ENCODE measurements at regions not wholly inside any gene's neighbourhood (a gene's known extent, or its start where the extent isn't known, plus 50 kb on each side); places are given as distances from the start of the nearest gene placed in this dataset.

DNA sequence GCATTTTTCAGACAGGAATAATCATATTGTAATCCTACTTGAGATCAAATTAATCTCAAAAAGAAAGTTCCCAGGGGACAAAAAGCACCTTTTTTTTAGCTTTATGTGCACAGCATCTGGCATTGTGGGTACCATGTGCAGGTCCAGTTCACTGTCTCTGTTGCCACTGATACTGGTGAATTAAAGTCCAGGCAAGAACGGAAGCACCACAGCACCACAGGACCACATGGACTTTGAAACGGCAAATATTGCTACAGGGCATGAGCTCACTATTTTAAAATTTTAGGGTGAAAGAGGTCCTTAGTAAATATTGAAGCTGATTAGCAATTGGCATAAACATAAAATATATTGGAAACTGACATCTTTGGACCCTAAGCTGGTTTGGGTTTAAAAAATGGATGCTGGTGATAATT lies 709.0 kb downstream of the EPM2A start:
- Histone ChIP-seq H3K4me1 (ENCODE audit: insufficient read depth, insufficient read length) (no peaks in the 10 kb centered on the region), H3K27me3 (ENCODE audit: insufficient read depth, insufficient read length) (no peaks in the 10 kb centered on the region), H3K4me3 (ENCODE audit: insufficient read length, low read depth) (no peak overlapping the region), H3K36me3 (ENCODE audit: insufficient read depth, insufficient read length, low read length) (no peaks in the 10 kb centered on the region), H3K9ac (ENCODE audit: insufficient read length, low read depth) (no peak overlapping the region), H3K9me3 (ENCODE audit: insufficient read depth, low read length) (no peaks in the 10 kb centered on the region)
- TF ChIP-seq ZNF274 (IDR thresholded peaks at IDR 0.05; ENCODE audit: low read depth, low read length) (no peak), SUZ12 (IDR thresholded peaks at IDR 0.05; ENCODE audit: extremely low read depth, insufficient read depth, insufficient read length) (no peak), YY1 (IDR thresholded peaks at IDR 0.05; ENCODE audit: insufficient read depth, insufficient read length) (no peak)
- DNase-seq (ENCODE audit: low read depth, low spot score), result no peak

DNA sequence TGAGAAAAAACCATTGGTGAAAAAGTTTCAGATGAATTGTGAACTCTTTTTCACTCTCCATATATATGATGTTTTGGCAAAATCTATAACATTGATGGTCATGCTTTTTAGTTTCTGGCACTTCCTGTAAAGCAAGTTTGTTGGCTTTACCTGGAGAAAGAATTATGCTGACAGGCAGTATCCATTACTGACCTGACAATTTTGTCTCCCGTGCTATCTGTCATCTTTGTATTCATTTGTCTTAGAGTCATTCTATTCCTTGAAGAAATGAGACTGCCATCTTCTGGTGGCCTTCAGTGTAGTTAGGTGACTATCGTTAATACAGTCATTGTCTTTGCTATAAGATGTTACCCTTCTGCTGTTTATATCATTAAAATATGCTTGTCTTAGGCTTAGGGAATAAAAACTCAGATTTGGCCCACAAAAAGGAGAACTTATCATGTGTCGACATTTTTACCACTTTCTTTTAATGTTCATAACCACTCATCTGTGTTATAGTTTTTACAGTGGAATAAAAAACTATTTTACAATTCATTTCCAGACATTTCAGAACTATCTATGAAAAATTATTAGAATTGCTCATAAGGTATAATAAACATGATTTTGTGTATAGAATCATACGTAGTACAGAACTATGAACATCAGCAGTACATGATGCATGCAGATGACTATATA lies 707.0 kb downstream of the EPM2A start:
- Histone ChIP-seq H3K4me1 (ENCODE audit: insufficient read depth, insufficient read length) (no peaks in the 10 kb centered on the region), H3K36me3 (ENCODE audit: insufficient read depth, insufficient read length, low read length) (no peaks in the 10 kb centered on the region), H3K27me3 (ENCODE audit: insufficient read depth, insufficient read length) (no peaks in the 10 kb centered on the region), H3K4me3 (ENCODE audit: insufficient read length, low read depth) (no peak overlapping the region), H3K9ac (ENCODE audit: insufficient read length, low read depth) (no peak overlapping the region), H3K9me3 (ENCODE audit: insufficient read depth, low read length) (no peaks in the 10 kb centered on the region)
- TF ChIP-seq SUZ12 (IDR thresholded peaks at IDR 0.05; ENCODE audit: extremely low read depth, insufficient read depth, insufficient read length), result no peak
- no peak for TF ChIP-seq YY1 (IDR thresholded peaks at IDR 0.05; ENCODE audit: insufficient read depth, insufficient read length)
- TF ChIP-seq ZNF274 (IDR thresholded peaks at IDR 0.05; ENCODE audit: low read depth, low read length), result no peak
- no peak for DNase-seq (ENCODE audit: low read depth, low spot score)

DNA sequence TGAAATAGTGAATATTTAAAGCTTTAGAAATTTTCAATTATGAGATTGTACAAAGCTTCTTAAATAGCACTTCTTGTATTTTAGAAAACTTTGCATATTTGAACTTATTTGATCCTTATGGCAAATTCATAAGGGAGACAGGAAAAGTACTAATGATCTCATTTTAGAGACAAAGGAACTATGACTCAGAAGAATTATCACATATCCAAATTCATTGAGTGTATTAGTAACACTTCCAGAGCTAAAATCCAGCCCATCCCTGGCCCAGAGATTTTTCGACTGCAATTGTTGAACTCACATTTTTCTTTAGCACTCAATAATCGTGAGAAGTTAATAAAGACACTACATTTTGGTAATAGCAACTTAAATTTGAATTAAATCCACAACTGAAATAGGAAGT lies 704.3 kb downstream of the EPM2A start:
- H3K36me3 ChIP-seq (ENCODE audit: insufficient read depth, insufficient read length, low read length), result no peaks in the 10 kb centered on the region
- H3K4me3 ChIP-seq (ENCODE audit: insufficient read length, low read depth), result no peak overlapping the region
- H3K9me3 ChIP-seq (ENCODE audit: insufficient read depth, low read length), result no peaks in the 10 kb centered on the region
- no peak for TF ChIP-seq YY1 (IDR thresholded peaks at IDR 0.05; ENCODE audit: insufficient read depth, insufficient read length)
- no peak for TF ChIP-seq ZNF274 (IDR thresholded peaks at IDR 0.05; ENCODE audit: low read depth, low read length)
- TF ChIP-seq SUZ12 (IDR thresholded peaks at IDR 0.05; ENCODE audit: extremely low read depth, insufficient read depth, insufficient read length), result no peak
- H3K27me3 ChIP-seq (ENCODE audit: insufficient read depth, insufficient read length), result no peaks in the 10 kb centered on the region
- no peak overlapping the region for H3K9ac ChIP-seq (ENCODE audit: insufficient read length, low read depth)
- no peaks in the 10 kb centered on the region for H3K4me1 ChIP-seq (ENCODE audit: insufficient read depth, insufficient read length)
- no peak for DNase-seq (ENCODE audit: low read depth, low spot score)

DNA sequence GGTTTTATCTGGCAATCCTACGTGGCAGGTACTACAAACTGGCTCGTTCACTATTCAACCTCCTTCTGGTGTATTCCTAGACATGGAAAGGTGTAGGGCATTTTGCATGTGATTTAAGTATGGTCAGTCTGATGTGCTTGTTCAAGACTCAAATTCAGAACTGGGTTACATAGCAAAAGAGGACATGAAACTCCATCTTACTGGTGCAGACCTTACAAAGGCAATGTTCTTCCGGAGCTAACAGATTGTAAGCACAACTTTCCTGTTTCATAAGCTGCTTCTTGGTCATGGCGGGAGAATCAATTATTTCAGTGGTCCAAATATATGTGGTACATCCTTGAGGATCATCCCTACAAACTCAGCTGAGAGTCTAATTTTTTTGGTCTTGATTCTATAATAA lies 703.4 kb downstream of the EPM2A start:
- Histone ChIP-seq H3K36me3 (ENCODE audit: insufficient read depth, insufficient read length, low read length) (no peaks in the 10 kb centered on the region), H3K9ac (ENCODE audit: insufficient read length, low read depth) (no peak overlapping the region), H3K4me1 (ENCODE audit: insufficient read depth, insufficient read length) (no peaks in the 10 kb centered on the region), H3K27me3 (ENCODE audit: insufficient read depth, insufficient read length) (no peaks in the 10 kb centered on the region), H3K4me3 (ENCODE audit: insufficient read length, low read depth) (no peak overlapping the region), H3K9me3 (ENCODE audit: insufficient read depth, low read length) (no peaks in the 10 kb centered on the region)
- TF ChIP-seq SUZ12 (IDR thresholded peaks at IDR 0.05; ENCODE audit: extremely low read depth, insufficient read depth, insufficient read length) (no peak), ZNF274 (IDR thresholded peaks at IDR 0.05; ENCODE audit: low read depth, low read length) (no peak), YY1 (IDR thresholded peaks at IDR 0.05; ENCODE audit: insufficient read depth, insufficient read length) (no peak)
- DNase-seq (ENCODE audit: low read depth, low spot score), result no peak

DNA sequence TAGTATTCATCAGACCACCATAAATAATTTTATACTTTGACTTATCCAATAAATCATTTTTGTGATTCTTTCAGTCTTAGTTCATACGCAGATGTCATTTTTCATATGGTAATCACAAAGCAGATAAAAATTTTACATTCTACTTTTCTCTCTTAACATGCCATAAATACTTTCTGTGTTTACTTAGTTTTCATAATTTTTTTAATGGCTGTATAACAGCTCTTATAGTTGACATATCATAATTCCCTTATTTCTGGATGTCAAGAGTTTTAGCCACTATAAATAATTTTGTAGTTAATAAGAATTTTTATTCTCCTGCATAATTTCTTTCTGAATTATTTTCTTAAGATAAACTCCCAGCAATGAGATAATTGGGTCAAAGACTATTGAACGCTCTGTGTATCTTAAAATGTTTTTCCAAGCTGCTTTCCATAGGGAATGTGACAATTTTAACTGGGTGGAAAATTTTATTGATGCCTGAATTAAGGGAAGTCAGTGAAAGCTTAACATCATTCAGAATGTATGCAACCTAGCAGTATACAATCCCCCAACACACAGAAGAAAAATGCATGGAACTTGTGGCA lies 702.7 kb downstream of the EPM2A start:
- TF ChIP-seq SUZ12 (IDR thresholded peaks at IDR 0.05; ENCODE audit: extremely low read depth, insufficient read depth, insufficient read length) (no peak), YY1 (IDR thresholded peaks at IDR 0.05; ENCODE audit: insufficient read depth, insufficient read length) (no peak), ZNF274 (IDR thresholded peaks at IDR 0.05; ENCODE audit: low read depth, low read length) (no peak)
- DNase-seq (ENCODE audit: low read depth, low spot score), result no peak
- H3K9ac ChIP-seq (ENCODE audit: insufficient read length, low read depth), result no peak overlapping the region
- H3K27me3 ChIP-seq (ENCODE audit: insufficient read depth, insufficient read length), result no peaks in the 10 kb centered on the region
- H3K4me1 ChIP-seq (ENCODE audit: insufficient read depth, insufficient read length), result no peaks in the 10 kb centered on the region
- no peak overlapping the region for H3K4me3 ChIP-seq (ENCODE audit: insufficient read length, low read depth)
- H3K36me3 ChIP-seq (ENCODE audit: insufficient read depth, insufficient read length, low read length), result no peaks in the 10 kb centered on the region
- H3K9me3 ChIP-seq (ENCODE audit: insufficient read depth, low read length), result no peaks in the 10 kb centered on the region

DNA sequence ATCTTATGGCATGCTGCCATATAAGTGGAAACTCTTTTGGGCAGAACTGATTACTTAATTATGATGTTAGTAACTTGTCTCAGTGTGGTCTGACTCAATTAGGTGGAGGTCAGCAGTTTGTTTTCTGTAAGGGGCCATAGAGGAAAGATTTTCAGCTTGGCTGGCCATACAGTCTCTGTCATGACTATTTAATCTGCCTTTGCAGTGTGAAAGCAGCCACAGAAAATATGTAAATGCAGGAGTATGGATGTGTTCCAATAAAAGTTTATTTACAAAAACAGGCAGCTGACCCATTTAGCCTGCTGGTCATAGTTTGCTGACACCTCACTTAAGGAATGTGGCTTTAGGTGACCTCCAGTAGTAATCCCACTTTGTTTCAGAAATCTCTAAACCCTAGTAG lies 700.7 kb downstream of the EPM2A start:
- Histone ChIP-seq H3K9ac (ENCODE audit: insufficient read length, low read depth) (no peak overlapping the region), H3K4me3 (ENCODE audit: insufficient read length, low read depth) (no peak overlapping the region), H3K36me3 (ENCODE audit: insufficient read depth, insufficient read length, low read length) (no peaks in the 10 kb centered on the region), H3K27me3 (ENCODE audit: insufficient read depth, insufficient read length) (no peaks in the 10 kb centered on the region), H3K9me3 (ENCODE audit: insufficient read depth, low read length) (no peaks in the 10 kb centered on the region), H3K4me1 (ENCODE audit: insufficient read depth, insufficient read length) (no peaks in the 10 kb centered on the region)
- DNase-seq (ENCODE audit: low read depth, low spot score), result no peak
- TF ChIP-seq SUZ12 (IDR thresholded peaks at IDR 0.05; ENCODE audit: extremely low read depth, insufficient read depth, insufficient read length), result no peak
- TF ChIP-seq ZNF274 (IDR thresholded peaks at IDR 0.05; ENCODE audit: low read depth, low read length), result no peak
- TF ChIP-seq YY1 (IDR thresholded peaks at IDR 0.05; ENCODE audit: insufficient read depth, insufficient read length), result no peak

DNA sequence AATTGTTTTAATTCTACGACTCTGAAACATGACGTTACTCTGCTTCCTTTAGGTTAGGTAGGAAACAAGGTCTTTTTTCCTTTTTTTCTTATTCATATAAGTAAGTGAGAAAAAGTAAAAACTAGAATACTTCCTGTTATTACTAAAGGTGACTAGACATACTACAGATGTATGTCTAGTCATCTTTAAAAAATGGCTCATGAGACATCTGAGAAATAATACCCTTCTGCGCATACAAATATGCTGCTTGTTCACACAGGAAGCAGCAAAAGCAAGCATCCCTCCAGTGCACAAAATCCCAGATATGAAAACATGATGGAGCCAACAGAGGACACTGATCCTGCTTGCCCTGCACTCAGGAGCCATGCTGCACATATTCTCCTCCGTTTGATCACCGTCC lies 699.1 kb downstream of the EPM2A start:
- Histone ChIP-seq H3K9ac (ENCODE audit: insufficient read length, low read depth) (no peak overlapping the region), H3K4me3 (ENCODE audit: insufficient read length, low read depth) (no peak overlapping the region), H3K27me3 (ENCODE audit: insufficient read depth, insufficient read length) (no peaks in the 10 kb centered on the region), H3K4me1 (ENCODE audit: insufficient read depth, insufficient read length) (no peaks in the 10 kb centered on the region), H3K36me3 (ENCODE audit: insufficient read depth, insufficient read length, low read length) (no peaks in the 10 kb centered on the region), H3K9me3 (ENCODE audit: insufficient read depth, low read length) (no peaks in the 10 kb centered on the region)
- no peak for TF ChIP-seq YY1 (IDR thresholded peaks at IDR 0.05; ENCODE audit: insufficient read depth, insufficient read length)
- TF ChIP-seq SUZ12 (IDR thresholded peaks at IDR 0.05; ENCODE audit: extremely low read depth, insufficient read depth, insufficient read length), result no peak
- no peak for TF ChIP-seq ZNF274 (IDR thresholded peaks at IDR 0.05; ENCODE audit: low read depth, low read length)
- no peak for DNase-seq (ENCODE audit: low read depth, low spot score)

Data from NT2/D1 (cell line).